ENCODE measurements at regions not wholly inside any gene's neighbourhood (a gene's known extent, or its start where the extent isn't known, plus 50 kb on each side); places are given as distances from the start of the nearest gene placed in this dataset.

- H3K9me3 ChIP-seq (ENCODE audit: control insufficient read depth in 4 of 4, low read length in 3 of 4): peaks cover 0 to 2% (median under 1%) of the 10 kb centered on the region in 4 donors
- H3K36me3 ChIP-seq (ENCODE audit: control insufficient read depth in 4 of 4, insufficient read depth in 3 of 4, low read depth in 1 of 4, low read length in 3 of 4): no peaks in the 10 kb centered on the region
- 87% methylated on average over 3 of the region's 3 CpGs for WGBS
- peaks cover 0 to 3% (median 0%) of the 10 kb centered on the region in 4 donors for H3K27me3 ChIP-seq (ENCODE audit: control insufficient read depth in 4 of 4, insufficient read depth in 4 of 4, low read length in 3 of 4)
- H3K9ac ChIP-seq (ENCODE audit: low read depth in 1 of 2, low read length in 2 of 2): no peak overlapping the region
- no peak overlapping the region for H3K27ac ChIP-seq (ENCODE audit: low read depth in 1 of 2, low read length in 2 of 2)
- TF ChIP-seq HNF4A (conservative IDR thresholded peaks at IDR 0.05) (no peak), MAX (IDR thresholded peaks at IDR 0.05) (no peak), SP1 (IDR thresholded peaks at IDR 0.05) (no peak), FOXA2 (IDR thresholded peaks at IDR 0.05) (no peak), YY1 (IDR thresholded peaks at IDR 0.05) (no peak), TAF1 (conservative IDR thresholded peaks at IDR 0.05) (no peak), NR2F2 (IDR thresholded peaks at IDR 0.05) (no peak), RXRA (IDR thresholded peaks at IDR 0.05) (no peak), REST (IDR thresholded peaks at IDR 0.05) (no peak), RAD21 (IDR thresholded peaks at IDR 0.05) (no peak), FOXA1 (IDR thresholded peaks at IDR 0.05) (no peak), JUND (IDR thresholded peaks at IDR 0.05) (no peak), ATF3 (IDR thresholded peaks at IDR 0.05) (no peak), CTCF (IDR thresholded peaks at IDR 0.05; ENCODE audit: low read depth, low read length, missing input control) (no peak), HNF4G (IDR thresholded peaks at IDR 0.05) (no peak), ZBTB33 (IDR thresholded peaks at IDR 0.05) (no peak)
- no peak for DNase-seq (ENCODE audit: low spot score)
- no peak overlapping the region for H3K4me3 ChIP-seq (ENCODE audit: low read depth in 1 of 3, low read length in 3 of 3)
- no peaks in the 10 kb centered on the region for H3K4me1 ChIP-seq (ENCODE audit: control insufficient read depth in 4 of 4, insufficient read depth in 4 of 4, low read length in 3 of 4)
Measured at GRCh38 chr12:65611396-65611795, 212.9 kb upstream of the HMGA2 start.

- Histone ChIP-seq H3K4me1 (ENCODE audit: control insufficient read depth in 4 of 4, insufficient read depth in 4 of 4, low read length in 3 of 4) (no peaks in the 10 kb centered on the region), H3K9me3 (ENCODE audit: control insufficient read depth in 4 of 4, low read length in 3 of 4) (peaks cover 0 to 2% (median under 1%) of the 10 kb centered on the region in 4 donors), H3K4me3 (ENCODE audit: low read depth in 1 of 3, low read length in 3 of 3) (no peak overlapping the region), H3K27me3 (ENCODE audit: control insufficient read depth in 4 of 4, insufficient read depth in 4 of 4, low read length in 3 of 4) (peaks cover 0 to 3% (median 1%) of the 10 kb centered on the region in 4 donors), H3K27ac (ENCODE audit: low read depth in 1 of 2, low read length in 2 of 2) (no peak overlapping the region), H3K9ac (ENCODE audit: low read depth in 1 of 2, low read length in 2 of 2) (no peak overlapping the region), H3K36me3 (ENCODE audit: control insufficient read depth in 4 of 4, insufficient read depth in 3 of 4, low read depth in 1 of 4, low read length in 3 of 4) (no peaks in the 10 kb centered on the region)
- WGBS: 81% methylated on average over 7 of the region's 7 CpGs
- DNase-seq (ENCODE audit: low spot score): no peak
- TF ChIP-seq YY1 (IDR thresholded peaks at IDR 0.05) (no peak), EGR1 (IDR thresholded peaks at IDR 0.05; ENCODE audit: low read depth in 2 of 2) (no peak), TAF1 (conservative IDR thresholded peaks at IDR 0.05) (no peak), NR2F2 (IDR thresholded peaks at IDR 0.05) (no peak), HNF4A (conservative IDR thresholded peaks at IDR 0.05) (no peak), HNF4G (IDR thresholded peaks at IDR 0.05) (no peak), CTCF (IDR thresholded peaks at IDR 0.05; ENCODE audit: low read depth, low read length, missing input control) (no peak), REST (IDR thresholded peaks at IDR 0.05) (no peak), SP1 (IDR thresholded peaks at IDR 0.05) (no peak), GABPA (IDR thresholded peaks at IDR 0.05 in 1 of 2, conservative IDR thresholded peaks at IDR 0.05 in 1 of 2) (no peak), ATF3 (IDR thresholded peaks at IDR 0.05) (no peak)
Measured at GRCh38 chr12:65612440-65612839, 211.8 kb upstream of the HMGA2 start.

Measured in liver (tissue), 8 donors.